Astrocyte (in vitro differentiated cells and primary cell): ENCODE measurements at regions not wholly inside any gene's neighbourhood (a gene's known extent, or its start where the extent isn't known, plus 50 kb on each side); places are given as distances from the start of the nearest gene placed in this dataset.

Experiments
- CTCF ChIP-seq: IDR thresholded peaks from 2 replicates; pipeline ENCODE4 v1.5.1; 2011; ENCODE audit warnings: low read depth, mild to moderate bottlenecking, inconsistent platforms, low read length, moderate library complexity; ENCODE audit not compliant: insufficient read depth
- EZH2 ChIP-seq: IDR thresholded peaks from 2 replicates; pipeline ENCODE4 v1.6.1; 2012; ENCODE audit warnings: mild to moderate bottlenecking, low read length, inconsistent platforms; ENCODE audit not compliant: insufficient read depth

GRCh38 chr12:28950049-28950448 is 199.0 kb upstream of the FAR2 start:
- TF ChIP-seq CTCF (no peak), EZH2 (no peak)
